K562 (cell line): ENCODE measurements at regions not wholly inside any gene's neighbourhood (a gene's known extent, or its start where the extent isn't known, plus 50 kb on each side); places are given as distances from the start of the nearest gene placed in this dataset.

Experiments
- ATAC-seq: fragments of 200-7000 bp; cut with Tn5 transposase; 3 replicates; pipeline ENCODE4 v1.9.1; 2020; ENCODE audit warnings: moderate library complexity
- BruUV-seq: library from RNA; stranded (reverse); fragments of 400-500 nt; replicated peaks from 2 replicates; lab custom pipeline; 2021; lab: Mats Ljungman, UMichigan
- CTCF ChIA-PET: fragments of 300-600 bp; formaldehyde crosslinking; extraction: SDS; loops from one replicate; lab custom pipeline; 2021; ENCODE audit warnings: low intra/inter-chr PET ratio; lab: Yijun Ruan, JAX
- POLR2A ChIA-PET: fragments of 300-600, 350-650 bp; sonication (Branson Sonifier 250); formaldehyde crosslinking; extraction: SDS; loops from one replicate; lab custom pipeline; 2021; ENCODE audit warnings: antibody characterized with exemption, inconsistent platforms; lab: Yijun Ruan, JAX
- DNase-seq, 4 experiments: peaks; one replicate each; pipeline versions ENCODE4 v3.0.0 to v3.0.0-alpha.2; 2011 to 2018; ENCODE audit warnings: low spot score in 3 of 4, mixed read lengths in 3 of 4; ENCODE audit errors: extremely low read depth in 1 of 4
- FAIRE-seq: peaks from 2 replicates; lab custom pipeline; 2011; peaks lifted over from hg19 to GRCh38; lab: Jason Lieb, UNC
- H2AFZ ChIP-seq: 2 replicates; pipeline ENCODE4 v1.6.0; 2011; ENCODE audit warnings: low read depth, low read length, control low read depth, inconsistent platforms
- H3K27ac ChIP-seq: fragments of 200-600 bp; 3 replicates; pipeline ENCODE4 v1.8.0; 2011; ENCODE audit warnings: low read depth, mild to moderate bottlenecking, control low read depth, inconsistent platforms, low read length, moderate library complexity, mixed read lengths; ENCODE audit errors: extremely low read depth
- H3K27me3 ChIP-seq, 2 experiments: fragments of 300-600 bp in 1 of 2; 2 replicates in 1 of 2; 3 replicates in 1 of 2; pipeline versions ENCODE4 v1.6.0 to v1.8.0; 2011; ENCODE audit warnings: inconsistent platforms in 2 of 2, low read length in 2 of 2, mild to moderate bottlenecking in 1 of 2, mixed read lengths in 1 of 2, moderate library complexity in 1 of 2; ENCODE audit not compliant: control insufficient read depth in 2 of 2, insufficient read depth in 2 of 2
- H3K36me3 ChIP-seq: fragments of 300-600 bp; 3 replicates; pipeline ENCODE4 v1.8.0; 2011; ENCODE audit warnings: mild to moderate bottlenecking, low read length, inconsistent platforms; ENCODE audit not compliant: control insufficient read depth, insufficient read depth
- H3K4me1 ChIP-seq, 2 experiments: fragments of 200-600 bp in 1 of 2; replicated peaks in 1 of 2; 2 replicates in 1 of 2; 3 replicates in 1 of 2; pipeline versions ENCODE4 v1.5.1 to v1.8.0; 2011; ENCODE audit warnings: inconsistent platforms in 2 of 2, low read length in 2 of 2, mild to moderate bottlenecking in 1 of 2, mixed read lengths in 1 of 2, moderate library complexity in 1 of 2; ENCODE audit not compliant: control insufficient read depth in 2 of 2, insufficient read depth in 2 of 2
- H3K4me2 ChIP-seq: 2 replicates; pipeline ENCODE4 v1.6.1; 2011; ENCODE audit warnings: low read length, control low read depth, inconsistent platforms, mixed read lengths; ENCODE audit not compliant: insufficient read depth
- H3K4me3 ChIP-seq: fragments of 200-600 bp; sonication (generic), shearing (Covaris generic); 2 replicates; pipeline ENCODE4 v1.5.1; 2016; ENCODE audit warnings: control low read depth, inconsistent platforms
- H3K79me2 ChIP-seq: fragments of 200-600 bp; 3 replicates; pipeline ENCODE4 v1.8.0; 2011; ENCODE audit warnings: low read length, inconsistent platforms; ENCODE audit not compliant: control insufficient read depth, insufficient read depth
- H3K9ac ChIP-seq, 2 experiments: 2 replicates each; pipeline versions ENCODE4 v1.6.0 to v1.6.1; 2011; ENCODE audit warnings: low read depth in 2 of 2, low read length in 2 of 2, control low read depth in 1 of 2, inconsistent platforms in 1 of 2, mild to moderate bottlenecking in 1 of 2, mixed read lengths in 1 of 2; ENCODE audit not compliant: insufficient read depth in 1 of 2
- H3K9me1 ChIP-seq: one replicate; pipeline ENCODE4 v1.6.0; 2011; ENCODE audit warnings: inconsistent platforms, mild to moderate bottlenecking, low read length, moderate library complexity; ENCODE audit not compliant: control insufficient read depth, insufficient read depth
- H3K9me3 ChIP-seq: replicated peaks from 2 replicates; pipeline ENCODE4 v1.5.1; 2011; ENCODE audit warnings: low read depth, low read length, inconsistent platforms; ENCODE audit not compliant: control insufficient read depth, insufficient read depth
- H4K20me1 ChIP-seq: replicated peaks from 2 replicates; pipeline ENCODE4 v1.6.1; 2011; ENCODE audit warnings: low read length, inconsistent platforms, mixed read lengths; ENCODE audit not compliant: control insufficient read depth, insufficient read depth
- ETV1 ChIP-seq: fragments of 450-650 bp; conservative IDR thresholded peaks from 2 replicates; pipeline ENCODE4 v1.6.1; 2016; ENCODE audit warnings: missing genetic modification characterization, control low read depth, low read depth, missing compliant biosample characterization
- HNRNPUL1 ChIP-seq: fragments of 200-400 bp; formaldehyde crosslinking; IDR thresholded peaks from 2 replicates; pipeline ENCODE4 v1.6.1; 2017; ENCODE audit warnings: low read length
- LARP7 ChIP-seq: fragments of 450-650 bp; IDR thresholded peaks from 2 replicates; pipeline ENCODE4 v1.6.1; 2016
- POLR3G ChIP-seq: IDR thresholded peaks from 2 replicates; pipeline ENCODE4 v1.6.1; 2011; ENCODE audit not compliant: insufficient read length, insufficient replicate concordance; ENCODE audit errors: extremely low read depth
- RFX5 ChIP-seq: IDR thresholded peaks from 2 replicates; pipeline ENCODE4 v1.6.1; 2011; ENCODE audit warnings: low read depth, mild to moderate bottlenecking, improper control_type of control experiment, low read length
- SMAD3 ChIP-seq: fragments of 450-650 bp; formaldehyde crosslinking; conservative IDR thresholded peaks from 2 replicates; pipeline ENCODE4 v1.4.0; 2020; ENCODE audit warnings: mild to moderate bottlenecking
- ZBTB7A ChIP-seq: IDR thresholded peaks from 2 replicates; pipeline ENCODE4 v1.6.1; 2011; ENCODE audit warnings: low read depth, mild to moderate bottlenecking, low read length, moderate library complexity, borderline replicate concordance; ENCODE audit not compliant: control insufficient read depth
- ZNF197 ChIP-seq: fragments of 200-800 bp; sonication (Bioruptor generic); IDR thresholded peaks from 2 replicates; pipeline ENCODE4 v1.6.1; 2016; ENCODE audit warnings: low read depth, missing genetic modification characterization, missing compliant biosample characterization
- ZNF668 ChIP-seq: fragments of 250-450 bp; sonication (Bioruptor Pico); IDR thresholded peaks from 2 replicates; pipeline ENCODE4 v1.8.0; 2022; ENCODE audit warnings: mild to moderate bottlenecking, inconsistent platforms
- ZNF780A ChIP-seq: fragments of 250-450 bp; sonication (Bioruptor Pico); IDR thresholded peaks from 2 replicates; pipeline ENCODE4 v1.5.0; 2021; ENCODE audit warnings: mild to moderate bottlenecking
- ZSCAN29 ChIP-seq: fragments of 450-650 bp; IDR thresholded peaks from 2 replicates; pipeline ENCODE4 v1.6.1; 2017
- WGBS: fragments of 100-300 bp; shearing (Covaris generic); methylation state at CpG from one replicate; pipeline ENCODE4 v1.1.6; 2016; ENCODE audit warnings: low coverage, mixed read lengths; ENCODE audit not compliant: insufficient coverage; ENCODE audit errors: missing lambda C conversion rate; 5-methylcytosine and 5-hydroxymethylcytosine counted together
- in situ Hi-C: fragments of 300-500 bp; cut with MboI; formaldehyde crosslinking; loops from 4 replicates; pipeline ENCODE4 v1.15.0; 2018; ENCODE audit warnings: inconsistent platforms, mixed read lengths
- intact Hi-C: fragments of 100-400 bp; cut with micrococcal nuclease; formaldehyde crosslinking; loops from 2 replicates; pipeline ENCODE4 v1.14.2; 2022

DNA sequence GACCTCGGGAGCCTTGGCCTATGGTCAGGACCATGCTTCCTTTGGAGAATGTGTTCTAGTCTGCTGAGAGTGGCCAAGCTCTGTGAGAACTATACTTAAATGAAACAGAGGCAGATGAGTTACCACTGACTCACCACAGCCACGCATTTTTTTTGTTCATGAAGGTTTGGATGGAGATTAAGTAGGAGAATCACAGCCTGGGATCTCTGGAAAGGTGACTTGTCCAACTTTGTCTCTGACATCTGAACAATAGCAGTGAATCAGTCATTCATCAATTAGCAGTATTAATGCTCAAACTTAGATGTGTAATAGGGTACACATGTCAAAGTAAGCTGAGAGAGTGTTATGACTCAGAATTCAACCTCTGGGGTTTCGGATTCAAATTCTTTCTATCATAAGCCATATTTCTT is 100.7 kb upstream of the ANO3 start:
- no TSS peak for BruUV-seq
- Histone ChIP-seq H4K20me1 (no peaks in the 10 kb centered on the region), H3K4me2 (no peak overlapping the region), H3K4me1 (no peaks in the 10 kb centered on the region), H3K27me3 (no peaks in the 10 kb centered on the region), H3K4me3 (no peak overlapping the region), H3K9me1 (no peaks in the 10 kb centered on the region), H3K9ac (no peak overlapping the region), H3K9me3 (0 out of 2 replicates have a peak, but pooled peaks cover 1% of the 10 kb centered on the region), H3K27ac (no peak overlapping the region), H3K79me2 (no peaks in the 10 kb centered on the region), H3K36me3 (no peaks in the 10 kb centered on the region), H2AFZ (no peak overlapping the region)
- ATAC-seq: no peak
- WGBS: 0% methylated on average over 3 of the region's 3 CpGs
- no peak for DNase-seq
- intact Hi-C loops: no loop called here
- no peak for FAIRE-seq
- ChIA-PET CTCF (no interaction called here), POLR2A (no interaction called here)
- in situ Hi-C loops: no loop called here
- TF ChIP-seq RFX5: no peak
- no peak for TF ChIP-seq ZNF668 (CRISPR knock-in tag)
- no peak for TF ChIP-seq LARP7
- no peak for TF ChIP-seq ETV1
- TF ChIP-seq ZNF780A (CRISPR knock-in tag): no peak
- TF ChIP-seq POLR3G: no peak
- no peak for TF ChIP-seq ZNF197 (CRISPR knock-in tag)
- TF ChIP-seq ZBTB7A: no peak
- TF ChIP-seq ZSCAN29: no peak
- no peak for TF ChIP-seq HNRNPUL1
- TF ChIP-seq SMAD3 (CRISPR knock-in tag): no peak
